ENCODE measurements at regions not wholly inside any gene's neighbourhood (a gene's known extent, or its start where the extent isn't known, plus 50 kb on each side); places are given as distances from the start of the nearest gene placed in this dataset.

DNA sequence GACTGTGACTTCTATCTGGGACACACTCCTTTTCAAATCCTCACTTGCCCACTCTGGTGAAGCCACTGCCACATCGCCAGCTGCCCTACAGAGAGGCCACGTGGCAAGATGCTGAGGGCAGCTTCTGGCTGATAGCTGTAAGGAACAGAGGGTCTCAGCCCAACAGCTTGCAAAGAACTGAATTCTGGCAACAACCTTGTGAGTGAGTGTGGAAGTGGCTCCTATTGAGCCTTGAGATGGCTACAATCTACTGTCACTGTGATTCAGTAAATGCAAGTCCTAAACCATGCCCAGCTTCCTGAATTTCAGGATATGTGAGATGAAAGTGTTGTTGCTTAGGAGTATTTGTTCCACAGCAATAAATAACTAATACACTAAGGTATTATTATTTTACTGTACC is 314.3 kb upstream of the TMTC4 start:
- Histone ChIP-seq H3K27ac (ENCODE audit: low read depth, low read length) (no peak overlapping the region), H3K79me2 (ENCODE audit: insufficient read depth, low read length) (no peaks in the 10 kb centered on the region), H3K4me1 (ENCODE audit: control insufficient read depth in 1 of 2, insufficient read depth in 2 of 2, low read length in 2 of 2) (no peaks in the 10 kb centered on the region), H3K9me2 (ENCODE audit: insufficient read depth) (no peaks in the 10 kb centered on the region), H3K4me2 (ENCODE audit: low read length) (no peak overlapping the region), H4K20me1 (ENCODE audit: insufficient read depth) (no peaks in the 10 kb centered on the region), H3K36me3 (ENCODE audit: control insufficient read depth in 1 of 2, insufficient read depth in 2 of 2, low read length in 2 of 2) (no peaks in the 10 kb centered on the region), H3K27me3 (ENCODE audit: insufficient read depth, low read length) (no peaks in the 10 kb centered on the region), H3K4me3 (replicated peaks in 1 of 2; ENCODE audit: low read depth in 1 of 2, low read length in 2 of 2) (no peak overlapping the region), H2AFZ (ENCODE audit: low read depth, low read length, poor library complexity, severe bottlenecking) (no peak overlapping the region), H3K9me3 (ENCODE audit: control insufficient read depth in 1 of 2, insufficient read depth in 1 of 2, low read depth in 1 of 2, low read length in 2 of 2) (no peaks in the 10 kb centered on the region), H3K9ac (ENCODE audit: low read length) (no peak overlapping the region)
- DNase-seq (ENCODE audit: low read depth, low spot score): no peak
- TF ChIP-seq CBX3 (IDR thresholded peaks at IDR 0.05; ENCODE audit: low read depth) (no peak), JUND (IDR thresholded peaks at IDR 0.05) (no peak), SRF (IDR thresholded peaks at IDR 0.05; ENCODE audit: low read depth) (no peak), POLR2A (IDR thresholded peaks at IDR 0.05; ENCODE audit: borderline replicate concordance, extremely low read depth, insufficient read depth, insufficient read length) (no peak), SIN3A (IDR thresholded peaks at IDR 0.05; ENCODE audit: low read depth) (no peak), CEBPB (IDR thresholded peaks at IDR 0.05; ENCODE audit: low read depth) (no peak), EGR1 (IDR thresholded peaks at IDR 0.05; ENCODE audit: low read depth) (no peak), RAD21 (IDR thresholded peaks at IDR 0.05; ENCODE audit: low read depth) (no peak), ZFX (IDR thresholded peaks at IDR 0.05) (no peak), EZH2 (IDR thresholded peaks at IDR 0.05) (no peak), YY1 (IDR thresholded peaks at IDR 0.05; ENCODE audit: extremely low read depth, insufficient replicate concordance, low read depth, low read length) (no peak), SP1 (IDR thresholded peaks at IDR 0.05; ENCODE audit: low read depth) (no peak), ELF1 (IDR thresholded peaks at IDR 0.05; ENCODE audit: borderline replicate concordance, low read depth) (no peak)
- TF ChIP-seq, protein P1, sequence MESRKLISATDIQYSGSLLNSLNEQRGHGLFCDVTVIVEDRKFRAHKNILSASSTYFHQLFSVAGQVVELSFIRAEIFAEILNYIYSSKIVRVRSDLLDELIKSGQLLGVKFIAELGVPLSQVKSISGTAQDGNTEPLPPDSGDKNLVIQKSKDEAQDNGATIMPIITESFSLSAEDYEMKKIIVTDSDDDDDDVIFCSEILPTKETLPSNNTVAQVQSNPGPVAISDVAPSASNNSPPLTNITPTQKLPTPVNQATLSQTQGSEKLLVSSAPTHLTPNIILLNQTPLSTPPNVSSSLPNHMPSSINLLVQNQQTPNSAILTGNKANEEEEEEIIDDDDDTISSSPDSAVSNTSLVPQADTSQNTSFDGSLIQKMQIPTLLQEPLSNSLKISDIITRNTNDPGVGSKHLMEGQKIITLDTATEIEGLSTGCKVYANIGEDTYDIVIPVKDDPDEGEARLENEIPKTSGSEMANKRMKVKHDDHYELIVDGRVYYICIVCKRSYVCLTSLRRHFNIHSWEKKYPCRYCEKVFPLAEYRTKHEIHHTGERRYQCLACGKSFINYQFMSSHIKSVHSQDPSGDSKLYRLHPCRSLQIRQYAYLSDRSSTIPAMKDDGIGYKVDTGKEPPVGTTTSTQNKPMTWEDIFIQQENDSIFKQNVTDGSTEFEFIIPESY (IDR thresholded peaks at IDR 0.05; ENCODE audit: extremely low read depth, insufficient replicate concordance, low read length): no peak
- TF ChIP-seq, protein P2, sequence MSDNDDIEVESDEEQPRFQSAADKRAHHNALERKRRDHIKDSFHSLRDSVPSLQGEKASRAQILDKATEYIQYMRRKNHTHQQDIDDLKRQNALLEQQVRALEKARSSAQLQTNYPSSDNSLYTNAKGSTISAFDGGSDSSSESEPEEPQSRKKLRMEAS (IDR thresholded peaks at IDR 0.05): no peak
- TF ChIP-seq, protein P3, sequence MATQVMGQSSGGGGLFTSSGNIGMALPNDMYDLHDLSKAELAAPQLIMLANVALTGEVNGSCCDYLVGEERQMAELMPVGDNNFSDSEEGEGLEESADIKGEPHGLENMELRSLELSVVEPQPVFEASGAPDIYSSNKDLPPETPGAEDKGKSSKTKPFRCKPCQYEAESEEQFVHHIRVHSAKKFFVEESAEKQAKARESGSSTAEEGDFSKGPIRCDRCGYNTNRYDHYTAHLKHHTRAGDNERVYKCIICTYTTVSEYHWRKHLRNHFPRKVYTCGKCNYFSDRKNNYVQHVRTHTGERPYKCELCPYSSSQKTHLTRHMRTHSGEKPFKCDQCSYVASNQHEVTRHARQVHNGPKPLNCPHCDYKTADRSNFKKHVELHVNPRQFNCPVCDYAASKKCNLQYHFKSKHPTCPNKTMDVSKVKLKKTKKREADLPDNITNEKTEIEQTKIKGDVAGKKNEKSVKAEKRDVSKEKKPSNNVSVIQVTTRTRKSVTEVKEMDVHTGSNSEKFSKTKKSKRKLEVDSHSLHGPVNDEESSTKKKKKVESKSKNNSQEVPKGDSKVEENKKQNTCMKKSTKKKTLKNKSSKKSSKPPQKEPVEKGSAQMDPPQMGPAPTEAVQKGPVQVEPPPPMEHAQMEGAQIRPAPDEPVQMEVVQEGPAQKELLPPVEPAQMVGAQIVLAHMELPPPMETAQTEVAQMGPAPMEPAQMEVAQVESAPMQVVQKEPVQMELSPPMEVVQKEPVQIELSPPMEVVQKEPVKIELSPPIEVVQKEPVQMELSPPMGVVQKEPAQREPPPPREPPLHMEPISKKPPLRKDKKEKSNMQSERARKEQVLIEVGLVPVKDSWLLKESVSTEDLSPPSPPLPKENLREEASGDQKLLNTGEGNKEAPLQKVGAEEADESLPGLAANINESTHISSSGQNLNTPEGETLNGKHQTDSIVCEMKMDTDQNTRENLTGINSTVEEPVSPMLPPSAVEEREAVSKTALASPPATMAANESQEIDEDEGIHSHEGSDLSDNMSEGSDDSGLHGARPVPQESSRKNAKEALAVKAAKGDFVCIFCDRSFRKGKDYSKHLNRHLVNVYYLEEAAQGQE (IDR thresholded peaks at IDR 0.05; ENCODE audit: low read depth): no peak
- TF ChIP-seq, protein P4, sequence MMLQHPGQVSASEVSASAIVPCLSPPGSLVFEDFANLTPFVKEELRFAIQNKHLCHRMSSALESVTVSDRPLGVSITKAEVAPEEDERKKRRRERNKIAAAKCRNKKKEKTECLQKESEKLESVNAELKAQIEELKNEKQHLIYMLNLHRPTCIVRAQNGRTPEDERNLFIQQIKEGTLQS (IDR thresholded peaks at IDR 0.05): no peak
- intact Hi-C loops (cut with micrococcal nuclease): no loop called here
- POLR2A ChIA-PET: no interaction called here
- no TSS peak for BruUV-seq (replicated peaks)
- RAD21 ChIA-PET (ENCODE audit: low non-redundant PET in 1 of 2, low total read pairs in 2 of 2, uncharacterized antibody in 2 of 2, unreplicated experiment in 2 of 2): no interaction called here
- no peak for ATAC-seq
- CTCF ChIA-PET: no interaction called here

Data from HCT116 (cell line).